HG03342 (cell line): ENCODE measurements at regions not wholly inside any gene's neighbourhood (a gene's known extent, or its start where the extent isn't known, plus 50 kb on each side); places are given as distances from the start of the nearest gene placed in this dataset.
A peak's percentile ranks its signal among the peaks of the same experiment; 100 is the strongest.
"Not testable (repeated sequence)": the region's sequence is repeated elsewhere in the genome, so short reads cannot be mapped to it uniquely, and the experiment has no call there.

ENCODE experiments used
- ATAC-seq: cut with Tn5 transposase; IDR thresholded peaks from one replicate; pipeline ENCODE4 v1.9.1; 2021; ENCODE audit warnings: mild to moderate bottlenecking, moderate library complexity; ENCODE audit not compliant: unreplicated experiment

DNA sequence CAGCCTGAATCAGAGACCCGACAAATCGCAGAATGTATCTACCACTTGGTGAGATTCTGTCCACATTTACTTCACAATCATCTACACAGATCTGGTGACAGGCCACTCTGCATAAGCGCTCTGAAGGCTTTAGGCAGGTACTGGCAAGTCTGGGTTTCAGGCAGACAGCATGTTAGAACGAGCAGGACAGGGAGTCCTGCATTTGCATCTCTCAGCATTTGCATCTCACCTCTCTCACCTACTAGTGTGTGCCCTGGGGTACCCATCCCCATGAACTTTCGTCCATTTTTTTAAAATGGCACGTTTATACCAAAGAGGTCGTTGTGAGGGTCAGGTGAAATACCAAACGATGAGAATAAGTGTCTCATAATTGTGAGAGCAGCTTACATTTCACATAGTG is 108.2 kb downstream of the SPATA31A1 start:
- peak; percentile 26 for ATAC-seq

GRCh38 chr9:39464122-39464777 is 108.8 kb downstream of the SPATA31A1 start:
- ATAC-seq = peak; percentile 96

GRCh38 chr9:39474499-39474898 is 119.0 kb downstream of the SPATA31A1 start:
- ATAC-seq = peak; percentile 99

DNA sequence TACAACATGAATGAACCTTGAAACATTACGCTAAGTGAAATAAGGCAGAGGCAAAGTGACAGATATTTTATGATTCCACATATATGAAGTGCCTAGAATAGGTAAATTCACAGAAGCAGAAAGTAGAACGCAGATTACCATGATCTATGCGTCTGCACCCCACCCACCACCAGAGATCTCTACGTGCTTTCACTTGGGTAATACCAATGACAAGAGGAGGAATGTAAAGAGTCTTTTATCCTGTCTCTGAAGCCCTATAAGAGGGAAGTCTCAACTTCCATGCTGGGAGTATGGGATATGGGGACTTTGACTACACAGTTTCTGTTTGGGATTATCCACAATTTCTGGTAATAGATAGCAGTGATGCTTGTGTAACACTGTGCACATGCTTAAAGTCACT is 127.6 kb downstream of the SPATA31A1 start:
- ATAC-seq = not testable (repeated sequence)

- peak; percentile 15 for ATAC-seq
Observed at GRCh38 chr9:39483880-39484279, 128.4 kb downstream of the SPATA31A1 start.

DNA sequence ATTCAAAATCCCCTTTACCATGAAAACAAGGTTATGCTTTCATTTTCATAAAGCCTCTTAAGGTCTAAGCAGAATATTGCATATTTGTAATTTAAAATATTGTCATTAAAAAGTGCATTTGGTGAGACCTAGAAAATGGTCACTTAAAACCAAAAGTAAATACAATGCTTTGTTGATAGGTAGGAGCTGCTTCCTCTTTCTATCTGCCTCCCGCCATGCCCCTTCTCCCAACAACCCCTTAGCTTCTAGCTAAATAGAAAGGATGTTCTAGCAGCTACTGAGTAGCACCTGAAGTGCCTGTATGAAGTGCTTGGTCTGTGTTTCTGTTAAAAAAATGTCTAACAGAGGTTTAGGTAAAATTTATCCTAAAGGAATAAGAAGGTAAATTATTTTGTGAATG is 128.8 kb downstream of the SPATA31A1 start:
- peak; percentile 74 for ATAC-seq

DNA sequence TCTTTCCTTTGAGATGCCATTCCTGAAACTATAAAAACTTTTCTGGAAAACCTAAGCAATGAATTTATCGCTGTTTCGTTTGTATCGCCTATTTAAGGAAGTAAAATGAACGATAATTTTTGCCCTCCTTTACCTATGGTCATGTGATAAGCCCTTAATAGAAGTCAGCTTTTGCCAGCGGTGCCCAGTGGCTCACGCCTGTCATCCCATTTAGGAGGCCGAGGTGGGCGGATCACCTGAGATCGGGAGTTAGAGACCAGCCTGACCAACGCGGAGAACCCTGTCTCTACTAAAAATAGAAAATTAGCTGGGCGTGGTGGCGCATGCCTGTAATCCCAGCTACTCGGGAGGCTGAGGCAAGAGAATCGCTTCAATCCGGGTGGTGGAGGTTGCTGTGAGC is 132.0 kb downstream of the SPATA31A1 start:
- ATAC-seq = not testable (repeated sequence)

DNA sequence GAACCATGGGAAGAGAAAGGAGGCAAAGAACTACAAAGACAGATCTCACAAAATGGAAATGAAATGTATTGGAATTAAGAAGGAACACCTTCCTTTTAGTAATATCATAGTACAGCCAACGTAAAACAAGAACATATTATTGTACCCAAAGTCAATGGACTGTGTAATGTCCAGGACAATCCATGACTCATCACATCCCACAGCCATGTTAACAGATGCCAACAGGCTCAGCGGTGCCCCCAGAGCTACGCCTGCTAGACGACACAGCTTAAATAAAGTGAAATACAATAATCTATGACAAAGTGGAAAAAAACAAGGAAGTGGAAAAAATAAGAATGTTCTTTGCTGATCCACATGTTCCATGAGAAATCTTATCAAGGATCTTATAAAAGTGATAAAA is 140.8 kb downstream of the SPATA31A1 start:
- ATAC-seq = not testable (repeated sequence)

- ATAC-seq = not testable (repeated sequence)
Observed at GRCh38 chr9:39503178-39503577, 147.7 kb downstream of the SPATA31A1 start.

- ATAC-seq = not testable (repeated sequence)
Observed at GRCh38 chr9:39527387-39528029, 172.0 kb downstream of the SPATA31A1 start.

DNA sequence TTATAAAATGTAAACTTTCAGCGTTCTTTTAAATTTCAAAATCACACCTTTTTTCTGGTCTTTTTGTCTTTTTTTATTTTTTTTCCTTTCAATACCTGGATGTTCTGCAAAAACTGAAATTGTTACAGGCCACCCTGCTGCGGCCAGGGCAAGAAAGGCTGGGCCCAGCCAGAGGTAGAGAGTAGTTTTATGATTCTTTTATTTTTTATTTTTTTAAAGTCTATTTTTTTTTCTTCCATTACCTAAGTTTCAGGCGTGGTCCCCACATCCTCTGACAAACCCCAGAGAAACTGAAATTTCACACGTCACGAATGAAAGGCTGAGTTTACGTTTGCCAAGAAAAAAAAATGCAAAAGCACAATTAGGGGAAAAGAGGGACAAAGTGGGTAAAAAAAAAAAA is 177.1 kb downstream of the SPATA31A1 start:
- not testable (repeated sequence) for ATAC-seq

DNA sequence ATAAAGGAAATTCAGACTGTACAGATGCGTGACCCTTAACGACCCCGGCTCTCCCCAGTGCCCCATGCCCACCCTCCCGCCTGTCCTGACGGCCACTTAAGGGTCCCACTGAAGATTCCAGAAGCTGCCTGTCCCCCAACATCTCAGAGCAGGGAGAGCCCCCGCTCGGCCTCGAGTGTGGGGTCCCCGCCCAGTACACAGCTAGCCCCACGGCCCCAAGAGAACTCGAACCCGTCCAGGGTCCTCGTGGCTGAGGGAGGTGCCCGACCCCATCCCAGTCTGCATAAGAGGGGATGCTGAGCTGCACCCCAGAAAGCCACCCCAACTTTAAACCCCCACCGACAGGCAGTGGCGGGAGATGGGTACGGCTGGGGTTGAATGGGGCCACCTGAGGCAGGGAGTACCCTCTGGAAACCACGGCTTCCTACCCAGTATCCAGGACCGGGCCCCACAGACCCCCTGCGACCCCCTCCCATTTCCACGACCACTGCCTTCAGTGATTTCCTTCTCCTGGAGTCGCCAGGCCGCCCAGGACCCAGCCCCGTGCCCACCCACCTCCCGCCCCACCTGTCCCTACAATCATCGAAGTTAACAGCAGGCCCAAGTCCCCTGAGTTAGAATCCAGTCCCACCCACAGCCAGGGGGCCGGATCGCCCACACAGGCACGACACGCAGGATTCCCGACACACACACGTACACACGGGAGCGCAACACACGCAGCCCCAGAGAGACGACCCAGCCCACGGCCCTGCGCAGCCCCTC is 177.7 kb downstream of the SPATA31A1 start:
- ATAC-seq = not testable (repeated sequence)

- not testable (repeated sequence) for ATAC-seq
Observed at GRCh38 chr9:39533763-39534548, 178.5 kb downstream of the SPATA31A1 start.

DNA sequence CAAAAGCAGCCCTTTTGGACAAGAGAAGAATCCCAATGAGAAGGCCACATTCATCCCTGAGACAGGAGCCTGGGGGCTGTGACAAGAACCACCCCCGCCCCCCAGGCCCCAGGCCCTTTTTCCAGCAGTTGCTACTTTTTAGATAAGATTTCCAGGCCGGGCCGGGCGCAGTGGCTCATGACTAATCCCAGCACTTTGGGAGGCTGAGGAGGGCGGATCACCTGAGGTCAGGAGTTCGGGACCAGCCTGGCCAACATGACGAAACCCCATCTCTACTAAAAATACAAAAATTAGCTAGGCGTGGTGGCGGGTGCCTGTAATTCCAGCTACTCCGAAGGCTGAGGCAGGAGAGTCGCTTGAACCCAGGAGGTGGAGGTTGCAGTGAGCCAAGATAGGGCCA is 179.4 kb downstream of the SPATA31A1 start:
- ATAC-seq = not testable (repeated sequence)

DNA sequence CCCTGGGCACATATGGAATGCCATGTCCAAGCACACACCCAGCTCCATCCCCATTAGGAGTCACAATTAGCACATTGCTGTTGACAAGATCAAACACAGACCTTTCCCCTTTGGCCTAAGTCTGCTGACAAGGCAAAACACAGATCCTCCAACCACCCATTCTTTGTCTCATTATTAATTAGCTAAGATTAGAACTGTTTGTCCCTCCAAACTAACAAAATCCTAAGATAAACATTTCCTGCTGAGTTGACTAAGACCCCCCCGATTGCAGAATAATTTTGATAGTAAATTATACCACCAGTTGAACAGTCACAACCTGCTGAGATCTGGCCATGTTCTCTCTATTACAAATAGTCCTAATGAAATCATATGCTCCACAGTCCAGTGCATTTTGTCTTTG is 186.7 kb downstream of the SPATA31A1 start:
- ATAC-seq = not testable (repeated sequence)

DNA sequence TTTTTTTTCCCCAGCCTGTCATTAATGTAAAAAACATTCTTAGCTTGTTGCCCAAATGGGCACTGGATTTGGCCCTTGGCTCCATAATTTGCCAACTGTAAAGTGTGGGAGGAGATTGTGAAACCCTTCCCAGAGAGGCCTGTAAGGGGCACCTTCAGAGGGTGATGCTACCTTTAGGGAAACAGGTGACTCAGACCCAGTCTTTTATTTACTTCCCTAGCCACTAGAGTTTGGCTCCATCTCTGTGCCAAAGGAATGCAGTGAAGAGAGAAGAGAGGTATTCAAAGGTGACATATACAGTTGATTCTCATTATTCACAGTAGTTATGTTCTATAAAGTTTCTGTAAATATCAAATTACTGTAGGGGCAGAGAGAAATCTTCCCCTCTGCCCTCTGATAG is 189.6 kb downstream of the SPATA31A1 start:
- ATAC-seq = not testable (repeated sequence)

DNA sequence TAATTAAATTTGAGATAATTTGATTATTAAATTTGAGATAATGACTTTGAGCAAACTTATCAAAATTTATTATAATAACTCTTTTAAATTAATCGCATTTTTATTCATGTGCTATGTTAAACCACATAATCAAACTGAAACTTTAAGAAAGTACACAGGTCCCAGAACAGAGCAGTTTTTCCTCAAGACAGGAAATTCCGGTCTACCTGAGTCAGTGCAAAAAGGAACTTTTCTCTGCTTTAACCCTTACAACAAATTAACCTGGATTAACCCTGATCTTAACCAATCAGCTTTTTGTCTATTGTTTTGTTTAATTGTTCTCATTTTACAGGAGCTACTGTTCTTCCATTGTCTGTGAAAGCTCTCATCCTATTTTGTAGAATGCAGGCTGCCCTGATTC is 195.1 kb downstream of the SPATA31A1 start:
- ATAC-seq = not testable (repeated sequence)

DNA sequence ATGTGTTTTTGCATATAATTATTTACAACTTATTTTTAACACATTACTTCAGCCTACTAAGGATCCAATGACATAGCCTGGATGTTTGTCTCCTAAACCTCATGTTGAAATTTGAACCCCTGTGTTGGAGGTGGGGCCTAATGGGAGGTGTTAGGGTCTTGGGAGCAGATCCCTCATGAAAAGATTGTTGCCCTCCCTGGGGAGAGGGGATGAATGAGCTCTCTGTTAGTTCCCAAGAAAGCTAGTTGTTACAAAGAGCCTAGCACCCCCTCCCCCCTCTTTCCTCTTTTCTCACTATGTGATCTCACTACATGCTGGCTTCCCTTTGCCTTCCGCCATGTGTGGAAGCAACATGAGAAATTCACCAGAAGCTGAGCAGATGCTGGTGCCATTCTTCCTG is 196.1 kb downstream of the SPATA31A1 start:
- ATAC-seq = not testable (repeated sequence)

- ATAC-seq = not testable (repeated sequence)
Observed at GRCh38 chr9:39552242-39552881, 196.9 kb downstream of the SPATA31A1 start.

DNA sequence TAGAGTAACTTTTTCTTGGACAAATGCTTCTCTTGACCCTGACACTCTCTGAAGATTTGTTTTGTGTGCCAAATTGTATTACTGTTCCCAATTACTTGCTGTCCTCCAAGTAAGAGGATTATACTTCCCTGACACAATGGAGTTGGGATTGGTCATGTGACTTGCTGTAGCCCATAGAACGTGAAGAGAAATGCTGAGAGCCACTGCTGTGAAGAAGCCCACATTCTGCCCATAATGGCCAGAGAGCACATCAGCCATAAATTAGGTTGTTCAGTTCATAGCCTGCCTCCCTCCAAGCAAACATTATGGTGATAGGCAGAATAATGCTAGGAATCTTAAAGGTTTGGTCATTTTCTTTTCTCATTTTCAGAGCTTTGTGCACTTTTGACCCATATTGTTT is 198.9 kb downstream of the SPATA31A1 start:
- not testable (repeated sequence) for ATAC-seq
